IMR-90 (cell line): ENCODE measurements at regions not wholly inside any gene's neighbourhood (a gene's known extent, or its start where the extent isn't known, plus 50 kb on each side); places are given as distances from the start of the nearest gene placed in this dataset.

Experiments used
- ATAC-seq: fragments of 200-7000 bp; cut with Tn5 transposase; 2 replicates; pipeline ENCODE4 v1.9.1; 2020; ENCODE audit warnings: low read depth, mild to moderate bottlenecking, moderate library complexity
- BruUV-seq: library from RNA; stranded (reverse); fragments of 400-500 nt; replicated peaks from 2 replicates; lab custom pipeline; 2021; lab: Mats Ljungman, UMichigan
- CTCF ChIA-PET: fragments of 300-600 bp; formaldehyde crosslinking; extraction: SDS; loops from one replicate; lab custom pipeline; 2021; ENCODE audit warnings: antibody characterized with exemption; lab: Yijun Ruan, JAX
- POLR2A ChIA-PET: fragments of 300-600 bp; sonication (Branson Sonifier 250); formaldehyde crosslinking; loops from one replicate; lab custom pipeline; 2022; ENCODE audit warnings: antibody characterized with exemption; ENCODE audit not compliant: unreplicated experiment; lab: Charles Lee
- DNase-seq: peaks from one replicate; pipeline ENCODE4 v3.0.0; 2013
- H2AFZ ChIP-seq: replicated peaks from 2 replicates; pipeline ENCODE3; 2013; ENCODE audit warnings: low read length, mild to moderate bottlenecking; ENCODE audit not compliant: poor library complexity
- H2AK5ac ChIP-seq: 2 replicates; pipeline ENCODE4 v1.6.1; 2013; ENCODE audit warnings: low read depth, low read length, inconsistent platforms
- H2AK9ac ChIP-seq: replicated peaks from 2 replicates; pipeline ENCODE3; 2013; ENCODE audit warnings: mild to moderate bottlenecking, low read depth, low read length, moderate library complexity; ENCODE audit not compliant: poor library complexity
- H2BK120ac ChIP-seq: 2 replicates; pipeline ENCODE4 v1.6.1; 2013; ENCODE audit warnings: low read depth, low read length, inconsistent platforms
- H2BK15ac ChIP-seq: 3 replicates; pipeline ENCODE4 v1.6.1; 2013; ENCODE audit warnings: low read depth, low read length, inconsistent platforms
- H2BK20ac ChIP-seq: 2 replicates; pipeline ENCODE4 v1.6.1; 2013; ENCODE audit warnings: low read depth, mild to moderate bottlenecking, inconsistent platforms, low read length, moderate library complexity
- H2BK5ac ChIP-seq: 2 replicates; pipeline ENCODE4 v1.6.1; 2013; ENCODE audit warnings: mild to moderate bottlenecking, low read depth, low read length, inconsistent platforms; ENCODE audit not compliant: poor library complexity, severe bottlenecking
- H3K14ac ChIP-seq: replicated peaks from 2 replicates; pipeline ENCODE4 v1.6.1; 2013; ENCODE audit warnings: low read depth, low read length, inconsistent platforms
- H3K18ac ChIP-seq: 2 replicates; pipeline ENCODE4 v1.6.1; 2013; ENCODE audit warnings: low read depth, low read length, control low read depth
- H3K23ac ChIP-seq: 2 replicates; pipeline ENCODE4 v1.6.1; 2013; ENCODE audit warnings: low read depth, low read length, inconsistent platforms
- H3K27ac ChIP-seq: 2 replicates; pipeline ENCODE4 v1.5.1; 2013; ENCODE audit warnings: mild to moderate bottlenecking, control low read depth, low read length; ENCODE audit not compliant: insufficient read depth
- H3K27me3 ChIP-seq: 2 replicates; pipeline ENCODE4 v1.6.1; 2013; ENCODE audit warnings: low read length; ENCODE audit not compliant: control insufficient read depth, insufficient read depth
- H3K36me3 ChIP-seq: 2 replicates; pipeline ENCODE4 v1.6.1; 2013; ENCODE audit warnings: low read length, mixed read lengths; ENCODE audit not compliant: control insufficient read depth, insufficient read depth
- H3K4ac ChIP-seq: 2 replicates; pipeline ENCODE4 v1.6.1; 2013; ENCODE audit warnings: low read depth, low read length, inconsistent platforms
- H3K4me1 ChIP-seq: 2 replicates; pipeline ENCODE4 v1.6.1; 2013; ENCODE audit warnings: low read length, mixed read lengths; ENCODE audit not compliant: control insufficient read depth, insufficient read depth
- H3K4me2 ChIP-seq: 2 replicates; pipeline ENCODE4 v1.6.1; 2013; ENCODE audit warnings: low read depth, mild to moderate bottlenecking, control low read depth, low read length, moderate library complexity
- H3K4me3 ChIP-seq: 2 replicates; pipeline ENCODE4 v1.5.1; 2013; ENCODE audit warnings: low read depth, mild to moderate bottlenecking, control low read depth, low read length, moderate library complexity; ENCODE audit not compliant: insufficient read depth
- H3K56ac ChIP-seq: 2 replicates; pipeline ENCODE4 v1.6.1; 2013; ENCODE audit warnings: low read length, inconsistent platforms; ENCODE audit not compliant: insufficient read depth; ENCODE audit errors: extremely low read depth
- H3K79me1 ChIP-seq, 2 experiments: 2 replicates each; pipeline ENCODE4 v1.6.1; 2013; ENCODE audit warnings: low read length in 2 of 2, inconsistent platforms in 1 of 2, low read depth in 1 of 2
- H3K9ac ChIP-seq: 2 replicates; pipeline ENCODE4 v1.6.1; 2013; ENCODE audit warnings: low read depth, low read length, control low read depth
- H3K9me1 ChIP-seq: 2 replicates; pipeline ENCODE4 v1.6.1; 2013; ENCODE audit warnings: low read length, inconsistent platforms; ENCODE audit not compliant: insufficient read depth
- H3K9me3 ChIP-seq: 2 replicates; pipeline ENCODE4 v1.6.1; 2013; ENCODE audit warnings: low read length; ENCODE audit not compliant: control insufficient read depth, insufficient read depth
- H4K20me1 ChIP-seq: 2 replicates; pipeline ENCODE4 v1.6.1; 2013; ENCODE audit warnings: low read length, inconsistent platforms; ENCODE audit not compliant: insufficient read depth
- H4K5ac ChIP-seq: 2 replicates; pipeline ENCODE4 v1.6.1; 2013; ENCODE audit warnings: mild to moderate bottlenecking, low read depth, low read length, control low read depth
- H4K8ac ChIP-seq, 2 experiments: 2 replicates each; pipeline ENCODE4 v1.6.1; 2013; ENCODE audit warnings: low read depth in 2 of 2, low read length in 2 of 2, control low read depth in 1 of 2, inconsistent platforms in 1 of 2
- H4K91ac ChIP-seq: 2 replicates; pipeline ENCODE4 v1.6.1; 2013; ENCODE audit warnings: low read depth, low read length, inconsistent platforms; ENCODE audit not compliant: insufficient read depth
- CEBPB ChIP-seq: IDR thresholded peaks from 2 replicates; pipeline ENCODE4 v1.6.1; 2012; ENCODE audit warnings: low read depth, low read length, improper control_type of control experiment
- MXI1 ChIP-seq: IDR thresholded peaks from 2 replicates; pipeline ENCODE4 v1.6.1; 2012; ENCODE audit warnings: low read depth, mild to moderate bottlenecking, low read length, moderate library complexity, borderline replicate concordance
- POLR2A ChIP-seq: IDR thresholded peaks from 2 replicates; pipeline ENCODE4 v1.6.1; 2012; ENCODE audit warnings: mild to moderate bottlenecking, low read depth, low read length
- RAD21 ChIP-seq: IDR thresholded peaks from 2 replicates; pipeline ENCODE4 v1.6.1; 2012; ENCODE audit warnings: low read length, improper control_type of control experiment
- WGBS, 2 experiments: methylation state at CpG; one replicate each; pipeline versions ENCODE4 v1.1.5 to v1.1.7; 2013; ENCODE audit warnings: missing lambda C conversion rate in 2 of 2; ENCODE audit not compliant: insufficient read length in 1 of 2; ENCODE audit errors: extremely low coverage in 2 of 2; 5-methylcytosine and 5-hydroxymethylcytosine counted together
- dilution Hi-C: fragments of 300-500 bp; cut with HindIII; formaldehyde crosslinking; loops from one replicate; pipeline ENCODE4 v1.14.3; 2018; ENCODE audit warnings: low sequenced_read_pairs; ENCODE audit not compliant: unreplicated experiment
- in situ Hi-C: fragments of 300-500 bp; cut with MboI; formaldehyde crosslinking; loops from 3 replicates; pipeline ENCODE4 v1.14.3; 2019; ENCODE audit warnings: low sequenced_read_pairs, inconsistent platforms, mixed read lengths
- intact Hi-C: fragments of 100-400 bp; cut with micrococcal nuclease; formaldehyde crosslinking; loops from 2 replicates; pipeline ENCODE4 v1.10.0; 2022
- TF ChIP-seq, protein P1 (sequence below): fragments of 150-350 bp; IDR thresholded peaks from 2 replicates; pipeline ENCODE4 v1.6.1; 2017; ENCODE audit warnings: mild to moderate bottlenecking, antibody characterized with exemption, low read length, low read depth

DNA sequence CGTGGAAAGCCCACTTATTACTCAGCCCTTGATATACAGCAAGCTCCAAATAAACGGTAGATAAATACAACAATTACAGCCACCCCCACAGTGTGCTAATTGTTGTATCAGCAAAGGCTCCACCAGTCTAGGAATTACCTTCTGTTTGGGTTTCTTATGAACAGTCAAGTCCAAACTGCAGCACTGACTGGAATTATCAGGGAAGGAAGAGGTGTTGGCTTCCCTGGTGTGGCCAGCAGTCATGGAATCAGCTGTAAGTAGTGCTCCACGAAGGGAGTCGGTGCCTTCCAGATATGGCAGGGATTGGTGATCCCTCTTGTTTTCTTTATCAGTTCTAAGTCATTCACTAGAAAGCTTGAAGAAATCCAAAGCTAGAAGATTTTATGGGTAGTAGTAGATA lies 209.1 kb downstream of the SNX19 start:
- no peaks in the 10 kb centered on the region for H3K27me3 ChIP-seq
- no peak overlapping the region for H4K91ac ChIP-seq
- no peak for TF ChIP-seq CEBPB
- TF ChIP-seq, protein P1, sequence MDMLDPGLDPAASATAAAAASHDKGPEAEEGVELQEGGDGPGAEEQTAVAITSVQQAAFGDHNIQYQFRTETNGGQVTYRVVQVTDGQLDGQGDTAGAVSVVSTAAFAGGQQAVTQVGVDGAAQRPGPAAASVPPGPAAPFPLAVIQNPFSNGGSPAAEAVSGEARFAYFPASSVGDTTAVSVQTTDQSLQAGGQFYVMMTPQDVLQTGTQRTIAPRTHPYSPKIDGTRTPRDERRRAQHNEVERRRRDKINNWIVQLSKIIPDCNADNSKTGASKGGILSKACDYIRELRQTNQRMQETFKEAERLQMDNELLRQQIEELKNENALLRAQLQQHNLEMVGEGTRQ, result no peak
- no peak for TF ChIP-seq RAD21
- no peak for TF ChIP-seq MXI1
- TF ChIP-seq POLR2A, result no peak
- no peak overlapping the region for H2BK5ac ChIP-seq
- dilution Hi-C loops (no loop called here), in situ Hi-C loops (no loop called here), intact Hi-C loops (no loop called here)
- peaks cover 20% of the 10 kb centered on the region for H3K4me1 ChIP-seq
- BruUV-seq, result no TSS peak
- H3K36me3 ChIP-seq, result no peaks in the 10 kb centered on the region
- no peaks in the 10 kb centered on the region for H4K20me1 ChIP-seq
- H3K4me3 ChIP-seq, result no peak overlapping the region
- no peak overlapping the region for H4K8ac ChIP-seq
- ChIA-PET CTCF (interaction anchor here (0.7 kb wide), 1 partner anchor 9 kb away, joined by 3 read pairs; no protein-coding TSS in a partner anchor), POLR2A (no interaction called here)
- H3K4ac ChIP-seq, result no peak overlapping the region
- H2BK120ac ChIP-seq, result no peak overlapping the region
- H3K9ac ChIP-seq, result no peak overlapping the region
- H3K27ac ChIP-seq, result no peak overlapping the region
- no peak overlapping the region for H4K5ac ChIP-seq
- H3K9me3 ChIP-seq, result peaks cover 2% of the 10 kb centered on the region; the same call in 1 of the 2 replicates
- DNase-seq (no peak), ATAC-seq (no peak)
- no peak overlapping the region for H3K4me2 ChIP-seq
- WGBS, 2 experiments, result no CpG with 5 or more reads among the region's 4 CpGs
- no peak overlapping the region for H3K14ac ChIP-seq
- H2AFZ ChIP-seq, result no peak overlapping the region
- no peak overlapping the region for H2BK20ac ChIP-seq
- H2BK15ac ChIP-seq, result no peak overlapping the region
- H3K23ac ChIP-seq, result no peak overlapping the region
- H3K79me1 ChIP-seq, result no peaks in the 10 kb centered on the region
- no peak overlapping the region for H3K56ac ChIP-seq
- H2AK5ac ChIP-seq, result no peak overlapping the region
- no peak overlapping the region for H2AK9ac ChIP-seq
- no peak overlapping the region for H3K18ac ChIP-seq
- H3K9me1 ChIP-seq, result peaks cover 6% of the 10 kb centered on the region
